HCT116 (cell line): ENCODE measurements at regions not wholly inside any gene's neighbourhood (a gene's known extent, or its start where the extent isn't known, plus 50 kb on each side); places are given as distances from the start of the nearest gene placed in this dataset.

Experiments used
- CTCF ChIP-seq, 3 experiments: fragments of 200-600 bp in 1 of 3; sonication (generic) in 1 of 3; IDR thresholded peaks in 2 of 3; conservative IDR thresholded peaks in 1 of 3; 2 replicates each; pipeline ENCODE4 v1.5.1; 2012 to 2017; ENCODE audit warnings: low read depth in 2 of 3, low read length in 2 of 3, antibody characterized with exemption in 1 of 3, borderline replicate concordance in 1 of 3, control low read depth in 1 of 3, mild to moderate bottlenecking in 1 of 3, mixed read lengths in 1 of 3, mixed run types in 1 of 3, moderate library complexity in 1 of 3; ENCODE audit not compliant: insufficient read depth in 1 of 3
- ELF1 ChIP-seq: IDR thresholded peaks from 2 replicates; pipeline ENCODE4 v1.6.1; 2012; ENCODE audit warnings: low read depth, borderline replicate concordance
- EZH2phosphoT487 ChIP-seq: fragments of 200-600 bp; IDR thresholded peaks from 2 replicates; pipeline ENCODE4 v1.6.1; 2018; ENCODE audit warnings: antibody characterized with exemption, borderline replicate concordance
- JUND ChIP-seq: IDR thresholded peaks from 2 replicates; pipeline ENCODE4 v1.6.1; 2012
- POLR2A ChIP-seq: IDR thresholded peaks from 2 replicates; pipeline ENCODE4 v1.7.0; 2011; ENCODE audit warnings: borderline replicate concordance; ENCODE audit not compliant: insufficient read depth, insufficient read length; ENCODE audit errors: extremely low read depth
- POLR2AphosphoS5 ChIP-seq: IDR thresholded peaks from 2 replicates; pipeline ENCODE4 v1.6.1; 2011; ENCODE audit warnings: mild to moderate bottlenecking, low read depth, low read length, moderate library complexity
- SIN3A ChIP-seq: IDR thresholded peaks from 2 replicates; pipeline ENCODE4 v1.6.1; 2012; ENCODE audit warnings: low read depth
- SRF ChIP-seq: IDR thresholded peaks from 2 replicates; pipeline ENCODE4 v1.6.1; 2012; ENCODE audit warnings: low read depth
- ZBTB33 ChIP-seq: IDR thresholded peaks from 2 replicates; pipeline ENCODE4 v1.6.1; 2011; ENCODE audit warnings: mild to moderate bottlenecking, low read length, moderate library complexity; ENCODE audit not compliant: insufficient replicate concordance; ENCODE audit errors: extremely low read depth
- TF ChIP-seq, protein P1 (sequence below): IDR thresholded peaks from 2 replicates; pipeline ENCODE4 v1.6.1; 2012
- TF ChIP-seq, protein P2 (sequence below): IDR thresholded peaks from 2 replicates; pipeline ENCODE4 v1.6.1; 2012; ENCODE audit warnings: low read depth

GRCh38 chr3:43783987-43784639 is 93.4 kb downstream of the ABHD5 start:
- TF ChIP-seq POLR2A (no peak), SIN3A (no peak), CTCF (IDR thresholded peaks at IDR 0.05 in 2 of 3, conservative IDR thresholded peaks at IDR 0.05 in 1 of 3; ENCODE audit: borderline replicate concordance in 1 of 3, insufficient read depth in 1 of 3, low read depth in 2 of 3, low read length in 2 of 3) (no peak), ZBTB33 (no peak), POLR2AphosphoS5 (no peak), SRF (no peak), ELF1 (no peak), EZH2phosphoT487 (no peak), JUND (no peak)
- TF ChIP-seq, protein P1, sequence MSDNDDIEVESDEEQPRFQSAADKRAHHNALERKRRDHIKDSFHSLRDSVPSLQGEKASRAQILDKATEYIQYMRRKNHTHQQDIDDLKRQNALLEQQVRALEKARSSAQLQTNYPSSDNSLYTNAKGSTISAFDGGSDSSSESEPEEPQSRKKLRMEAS, result no peak
- TF ChIP-seq, protein P2, sequence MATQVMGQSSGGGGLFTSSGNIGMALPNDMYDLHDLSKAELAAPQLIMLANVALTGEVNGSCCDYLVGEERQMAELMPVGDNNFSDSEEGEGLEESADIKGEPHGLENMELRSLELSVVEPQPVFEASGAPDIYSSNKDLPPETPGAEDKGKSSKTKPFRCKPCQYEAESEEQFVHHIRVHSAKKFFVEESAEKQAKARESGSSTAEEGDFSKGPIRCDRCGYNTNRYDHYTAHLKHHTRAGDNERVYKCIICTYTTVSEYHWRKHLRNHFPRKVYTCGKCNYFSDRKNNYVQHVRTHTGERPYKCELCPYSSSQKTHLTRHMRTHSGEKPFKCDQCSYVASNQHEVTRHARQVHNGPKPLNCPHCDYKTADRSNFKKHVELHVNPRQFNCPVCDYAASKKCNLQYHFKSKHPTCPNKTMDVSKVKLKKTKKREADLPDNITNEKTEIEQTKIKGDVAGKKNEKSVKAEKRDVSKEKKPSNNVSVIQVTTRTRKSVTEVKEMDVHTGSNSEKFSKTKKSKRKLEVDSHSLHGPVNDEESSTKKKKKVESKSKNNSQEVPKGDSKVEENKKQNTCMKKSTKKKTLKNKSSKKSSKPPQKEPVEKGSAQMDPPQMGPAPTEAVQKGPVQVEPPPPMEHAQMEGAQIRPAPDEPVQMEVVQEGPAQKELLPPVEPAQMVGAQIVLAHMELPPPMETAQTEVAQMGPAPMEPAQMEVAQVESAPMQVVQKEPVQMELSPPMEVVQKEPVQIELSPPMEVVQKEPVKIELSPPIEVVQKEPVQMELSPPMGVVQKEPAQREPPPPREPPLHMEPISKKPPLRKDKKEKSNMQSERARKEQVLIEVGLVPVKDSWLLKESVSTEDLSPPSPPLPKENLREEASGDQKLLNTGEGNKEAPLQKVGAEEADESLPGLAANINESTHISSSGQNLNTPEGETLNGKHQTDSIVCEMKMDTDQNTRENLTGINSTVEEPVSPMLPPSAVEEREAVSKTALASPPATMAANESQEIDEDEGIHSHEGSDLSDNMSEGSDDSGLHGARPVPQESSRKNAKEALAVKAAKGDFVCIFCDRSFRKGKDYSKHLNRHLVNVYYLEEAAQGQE, result no peak
